Stimulated activated CD4-positive, alpha-beta T cell treated with anti-CD3 and anti-CD28 coated beads, Interleukin-1b, Interleukin-23, amount 100 ng/mL, for 1 hour (primary cell): ENCODE measurements at regions not wholly inside any gene's neighbourhood (a gene's known extent, or its start where the extent isn't known, plus 50 kb on each side); places are given as distances from the start of the nearest gene placed in this dataset.
A peak's percentile ranks its signal among the peaks of the same experiment; 100 is the strongest.

Experiments used
- DNase-seq, 2 donors: peaks; one replicate each; pipeline ENCODE4 v3.0.0-alpha.2; 2020; ENCODE audit warnings: low read depth in 2 of 2

- DNase-seq = no peak
Measured at GRCh38 chr21:31566611-31567010, 92.9 kb upstream of the SOD1 start.

- no peak for DNase-seq
Measured at GRCh38 chr21:31566064-31566463, 93.4 kb upstream of the SOD1 start.

GRCh38 chr21:31564439-31564838, 95.1 kb upstream of the SOD1 start:
- no peak for DNase-seq

- no peak for DNase-seq
Measured at GRCh38 chr21:31560479-31560878, 99.0 kb upstream of the SOD1 start.

GRCh38 chr21:31559368-31560119, 99.9 kb upstream of the SOD1 start:
- DNase-seq = peak; percentile 75 to 85

- DNase-seq = peak; percentile 74 to 76
Measured at GRCh38 chr21:31558962-31559367, 100.5 kb upstream of the SOD1 start.

GRCh38 chr21:31558189-31558961, 101.1 kb upstream of the SOD1 start:
- peak in 1 of 2 donors; percentile 10 for DNase-seq

- peak in 1 of 2 donors; percentile 7 for DNase-seq
Measured at GRCh38 chr21:31557421-31558188, 101.9 kb upstream of the SOD1 start.

GRCh38 chr21:31556662-31557061, 102.8 kb upstream of the SOD1 start:
- no peak for DNase-seq

- no peak for DNase-seq
Measured at GRCh38 chr21:31555741-31556191, 103.7 kb upstream of the SOD1 start.

- peak in 1 of 2 donors; percentile 26 for DNase-seq
Measured at GRCh38 chr21:31554511-31555022, 104.9 kb upstream of the SOD1 start.

- DNase-seq = no peak
Measured at GRCh38 chr21:31553926-31554325, 105.6 kb upstream of the SOD1 start.

- DNase-seq = no peak
Measured at GRCh38 chr21:31553461-31553860, 106.0 kb upstream of the SOD1 start.

- DNase-seq = no peak
Measured at GRCh38 chr21:31552826-31553225, 106.7 kb upstream of the SOD1 start.

- DNase-seq = no peak
Measured at GRCh38 chr21:31550070-31550469, 109.4 kb upstream of the SOD1 start.

- DNase-seq = no peak
Measured at GRCh38 chr21:31548688-31549087, 110.8 kb upstream of the SOD1 start.

- DNase-seq = no peak
Measured at GRCh38 chr21:31546443-31547170, 112.9 kb upstream of the SOD1 start.

- DNase-seq = no peak
Measured at GRCh38 chr21:31545036-31545435, 114.5 kb upstream of the SOD1 start.

- DNase-seq = no peak
Measured at GRCh38 chr21:31543191-31543590, 116.3 kb upstream of the SOD1 start.

GRCh38 chr21:31538816-31539215, 120.7 kb upstream of the SOD1 start:
- no peak for DNase-seq

- DNase-seq = no peak
Measured at GRCh38 chr21:31537872-31538576, 121.5 kb upstream of the SOD1 start.
